K562 (cell line): ENCODE measurements at regions not wholly inside any gene's neighbourhood (a gene's known extent, or its start where the extent isn't known, plus 50 kb on each side); places are given as distances from the start of the nearest gene placed in this dataset.

Experiments
- ATAC-seq: fragments of 200-7000 bp; cut with Tn5 transposase; 3 replicates; pipeline ENCODE4 v1.9.1; 2020; ENCODE audit warnings: moderate library complexity
- BruUV-seq: library from RNA; stranded (reverse); fragments of 400-500 nt; replicated peaks from 2 replicates; lab custom pipeline; 2021; lab: Mats Ljungman, UMichigan
- CTCF ChIA-PET: fragments of 300-600 bp; formaldehyde crosslinking; extraction: SDS; loops from one replicate; lab custom pipeline; 2021; ENCODE audit warnings: low intra/inter-chr PET ratio; lab: Yijun Ruan, JAX
- POLR2A ChIA-PET: fragments of 300-600, 350-650 bp; sonication (Branson Sonifier 250); formaldehyde crosslinking; extraction: SDS; loops from one replicate; lab custom pipeline; 2021; ENCODE audit warnings: antibody characterized with exemption, inconsistent platforms; lab: Yijun Ruan, JAX
- DNase-seq, 4 experiments: peaks; one replicate each; pipeline versions ENCODE4 v3.0.0 to v3.0.0-alpha.2; 2011 to 2018; ENCODE audit warnings: low spot score in 3 of 4, mixed read lengths in 3 of 4; ENCODE audit errors: extremely low read depth in 1 of 4
- FAIRE-seq: peaks from 2 replicates; lab custom pipeline; 2011; peaks lifted over from hg19 to GRCh38; lab: Jason Lieb, UNC
- H2AFZ ChIP-seq: 2 replicates; pipeline ENCODE4 v1.6.0; 2011; ENCODE audit warnings: low read depth, low read length, control low read depth, inconsistent platforms
- H3K27ac ChIP-seq: fragments of 200-600 bp; 3 replicates; pipeline ENCODE4 v1.8.0; 2011; ENCODE audit warnings: low read depth, mild to moderate bottlenecking, control low read depth, inconsistent platforms, low read length, moderate library complexity, mixed read lengths; ENCODE audit errors: extremely low read depth
- H3K27me3 ChIP-seq, 2 experiments: fragments of 300-600 bp in 1 of 2; 2 replicates in 1 of 2; 3 replicates in 1 of 2; pipeline versions ENCODE4 v1.6.0 to v1.8.0; 2011; ENCODE audit warnings: inconsistent platforms in 2 of 2, low read length in 2 of 2, mild to moderate bottlenecking in 1 of 2, mixed read lengths in 1 of 2, moderate library complexity in 1 of 2; ENCODE audit not compliant: control insufficient read depth in 2 of 2, insufficient read depth in 2 of 2
- H3K36me3 ChIP-seq: fragments of 300-600 bp; 3 replicates; pipeline ENCODE4 v1.8.0; 2011; ENCODE audit warnings: mild to moderate bottlenecking, low read length, inconsistent platforms; ENCODE audit not compliant: control insufficient read depth, insufficient read depth
- H3K4me1 ChIP-seq, 2 experiments: fragments of 200-600 bp in 1 of 2; replicated peaks in 1 of 2; 2 replicates in 1 of 2; 3 replicates in 1 of 2; pipeline versions ENCODE4 v1.5.1 to v1.8.0; 2011; ENCODE audit warnings: inconsistent platforms in 2 of 2, low read length in 2 of 2, mild to moderate bottlenecking in 1 of 2, mixed read lengths in 1 of 2, moderate library complexity in 1 of 2; ENCODE audit not compliant: control insufficient read depth in 2 of 2, insufficient read depth in 2 of 2
- H3K4me2 ChIP-seq: 2 replicates; pipeline ENCODE4 v1.6.1; 2011; ENCODE audit warnings: low read length, control low read depth, inconsistent platforms, mixed read lengths; ENCODE audit not compliant: insufficient read depth
- H3K4me3 ChIP-seq: fragments of 200-600 bp; sonication (generic), shearing (Covaris generic); 2 replicates; pipeline ENCODE4 v1.5.1; 2016; ENCODE audit warnings: control low read depth, inconsistent platforms
- H3K79me2 ChIP-seq: fragments of 200-600 bp; 3 replicates; pipeline ENCODE4 v1.8.0; 2011; ENCODE audit warnings: low read length, inconsistent platforms; ENCODE audit not compliant: control insufficient read depth, insufficient read depth
- H3K9ac ChIP-seq, 2 experiments: 2 replicates each; pipeline versions ENCODE4 v1.6.0 to v1.6.1; 2011; ENCODE audit warnings: low read depth in 2 of 2, low read length in 2 of 2, control low read depth in 1 of 2, inconsistent platforms in 1 of 2, mild to moderate bottlenecking in 1 of 2, mixed read lengths in 1 of 2; ENCODE audit not compliant: insufficient read depth in 1 of 2
- H3K9me1 ChIP-seq: one replicate; pipeline ENCODE4 v1.6.0; 2011; ENCODE audit warnings: inconsistent platforms, mild to moderate bottlenecking, low read length, moderate library complexity; ENCODE audit not compliant: control insufficient read depth, insufficient read depth
- H3K9me3 ChIP-seq: replicated peaks from 2 replicates; pipeline ENCODE4 v1.5.1; 2011; ENCODE audit warnings: low read depth, low read length, inconsistent platforms; ENCODE audit not compliant: control insufficient read depth, insufficient read depth
- H4K20me1 ChIP-seq: replicated peaks from 2 replicates; pipeline ENCODE4 v1.6.1; 2011; ENCODE audit warnings: low read length, inconsistent platforms, mixed read lengths; ENCODE audit not compliant: control insufficient read depth, insufficient read depth
- ATF7 ChIP-seq: fragments of 450-650 bp; IDR thresholded peaks from 2 replicates; pipeline ENCODE4 v1.7.1; 2014; ENCODE audit warnings: mild to moderate bottlenecking, moderate library complexity
- COPS2 ChIP-seq: fragments of 450-650 bp; conservative IDR thresholded peaks from 2 replicates; pipeline ENCODE4 v1.6.1; 2016; ENCODE audit warnings: mild to moderate bottlenecking, moderate library complexity
- ETS2 ChIP-seq: IDR thresholded peaks from 2 replicates; pipeline ENCODE4 v1.6.1; 2016; ENCODE audit warnings: borderline replicate concordance, missing genetic modification characterization, mild to moderate bottlenecking, moderate library complexity, missing compliant biosample characterization; ENCODE audit not compliant: poor library complexity, severe bottlenecking
- KDM4B ChIP-seq, 2 experiments: fragments of 450-650 bp in 1 of 2; sonication (generic) in 1 of 2; IDR thresholded peaks; 2 replicates each; pipeline ENCODE4 v1.6.1; 2016 to 2017; ENCODE audit warnings: borderline replicate concordance in 2 of 2, antibody characterized with exemption in 1 of 2, low read depth in 1 of 2, mild to moderate bottlenecking in 1 of 2
- MAZ ChIP-seq, 2 experiments: fragments of 450-650 bp in 1 of 2; sonication (generic) in 1 of 2; formaldehyde crosslinking; IDR thresholded peaks in 1 of 2; conservative IDR thresholded peaks in 1 of 2; 2 replicates each; pipeline versions ENCODE4 v1.4.0 to v1.5.0; 2020; ENCODE audit warnings: mild to moderate bottlenecking in 1 of 2, missing genetic modification reagents in 1 of 2
- MCM2 ChIP-seq: fragments of 450-650 bp; IDR thresholded peaks from 2 replicates; pipeline ENCODE4 v1.6.1; 2017; ENCODE audit warnings: low read depth, mild to moderate bottlenecking
- MCM5 ChIP-seq: fragments of 450-650 bp; IDR thresholded peaks from 2 replicates; pipeline ENCODE4 v1.6.1; 2016; ENCODE audit warnings: low read depth
- PCBP1 ChIP-seq: fragments of 200-400 bp; formaldehyde crosslinking; IDR thresholded peaks from 2 replicates; pipeline ENCODE4 v1.6.1; 2018; ENCODE audit warnings: mild to moderate bottlenecking, low read depth, low read length; ENCODE audit not compliant: poor library complexity, severe bottlenecking
- POLR3A ChIP-seq: IDR thresholded peaks from 2 replicates; pipeline ENCODE4 v1.6.1; 2011; ENCODE audit warnings: borderline replicate concordance, mild to moderate bottlenecking, moderate library complexity; ENCODE audit not compliant: insufficient read length, insufficient read depth; ENCODE audit errors: extremely low read depth
- PREB ChIP-seq: sonication (generic); formaldehyde crosslinking; IDR thresholded peaks from 2 replicates; pipeline ENCODE4 v1.8.1; 2023; ENCODE audit warnings: mild to moderate bottlenecking, missing genetic modification reagents
- RBM25 ChIP-seq: fragments of 200-400 bp; formaldehyde crosslinking; IDR thresholded peaks from 2 replicates; pipeline ENCODE4 v1.6.1; 2018; ENCODE audit warnings: low read length, low read depth, moderate library complexity; ENCODE audit not compliant: severe bottlenecking
- SIN3B ChIP-seq: fragments of 450-650 bp; IDR thresholded peaks from 2 replicates; pipeline ENCODE4 v1.6.1; 2017; ENCODE audit warnings: low read depth, mild to moderate bottlenecking, moderate library complexity
- TGIF2 ChIP-seq: sonication (generic); formaldehyde crosslinking; IDR thresholded peaks from 2 replicates; pipeline ENCODE4 v1.8.1; 2022; ENCODE audit warnings: mild to moderate bottlenecking, missing genetic modification reagents, moderate library complexity
- ZNF12 ChIP-seq: sonication (generic); formaldehyde crosslinking; IDR thresholded peaks from 2 replicates; pipeline ENCODE4 v1.4.0; 2020; ENCODE audit warnings: mild to moderate bottlenecking, missing genetic modification reagents
- ZNF324 ChIP-seq: fragments of 250-450 bp; sonication (Bioruptor Pico); IDR thresholded peaks from 2 replicates; pipeline ENCODE4 v1.4.0; 2020; ENCODE audit warnings: mild to moderate bottlenecking
- ZNF57 ChIP-seq: fragments of 450-650 bp; formaldehyde crosslinking; IDR thresholded peaks from 2 replicates; pipeline ENCODE4 v1.4.0; 2020; ENCODE audit warnings: mild to moderate bottlenecking, moderate library complexity
- ZNF75A ChIP-seq: fragments of 450-650 bp; formaldehyde crosslinking; IDR thresholded peaks from 2 replicates; pipeline ENCODE4 v1.4.0; 2020; ENCODE audit warnings: mild to moderate bottlenecking
- WGBS: fragments of 100-300 bp; shearing (Covaris generic); methylation state at CpG from one replicate; pipeline ENCODE4 v1.1.6; 2016; ENCODE audit warnings: low coverage, mixed read lengths; ENCODE audit not compliant: insufficient coverage; ENCODE audit errors: missing lambda C conversion rate; 5-methylcytosine and 5-hydroxymethylcytosine counted together
- in situ Hi-C: fragments of 300-500 bp; cut with MboI; formaldehyde crosslinking; loops from 4 replicates; pipeline ENCODE4 v1.15.0; 2018; ENCODE audit warnings: inconsistent platforms, mixed read lengths
- intact Hi-C: fragments of 100-400 bp; cut with micrococcal nuclease; formaldehyde crosslinking; loops from 2 replicates; pipeline ENCODE4 v1.14.2; 2022
- TF ChIP-seq, protein P1 (sequence below): fragments of 450-650 bp; IDR thresholded peaks from 2 replicates; pipeline ENCODE4 v1.7.0; 2016; ENCODE audit warnings: borderline replicate concordance
- TF ChIP-seq, protein P2 (sequence below): sonication (generic); formaldehyde crosslinking; IDR thresholded peaks from 2 replicates; pipeline ENCODE4 v1.8.0; 2022; ENCODE audit warnings: mild to moderate bottlenecking, missing genetic modification reagents

DNA sequence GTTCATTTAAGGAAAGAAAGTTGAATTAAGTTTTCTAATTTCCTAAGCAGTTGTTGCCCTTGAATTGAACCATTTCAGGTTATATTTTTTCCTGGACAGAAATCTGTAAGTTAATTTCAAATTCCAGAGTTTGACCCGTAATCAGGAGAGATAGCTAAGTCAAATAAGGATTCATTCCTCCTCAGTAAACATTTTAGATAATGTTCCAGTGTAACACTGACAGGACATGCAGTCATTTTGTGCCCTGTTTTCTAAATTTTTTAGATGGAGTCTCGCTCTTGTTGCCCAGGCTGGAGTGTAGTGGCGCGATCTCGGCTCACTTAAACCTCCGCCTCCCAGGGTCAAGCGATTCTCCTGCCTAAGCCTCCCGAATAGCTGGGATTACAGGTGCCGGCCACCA lies 371.7 kb downstream of the DIPK2A start (continued):
- no peak for TF ChIP-seq MCM5

GRCh38 chr3:144343777-144344176 lies 372.2 kb downstream of the DIPK2A start:
- Histone ChIP-seq H3K9me3 (no peaks in the 10 kb centered on the region), H3K79me2 (no peaks in the 10 kb centered on the region), H2AFZ (no peak overlapping the region), H3K4me1 (no peaks in the 10 kb centered on the region), H4K20me1 (no peaks in the 10 kb centered on the region), H3K9me1 (no peaks in the 10 kb centered on the region), H3K9ac (no peak overlapping the region), H3K4me3 (no peak overlapping the region), H3K4me2 (no peak overlapping the region), H3K27ac (no peak overlapping the region), H3K36me3 (no peaks in the 10 kb centered on the region), H3K27me3 (no peaks in the 10 kb centered on the region)
- ATAC-seq (no peak), FAIRE-seq (no peak), DNase-seq (no peak)
- no TSS peak for BruUV-seq
- ChIA-PET POLR2A (no interaction called here), CTCF (no interaction called here)
- intact Hi-C loops (no loop called here), in situ Hi-C loops (no loop called here)
- 0% methylated on average over 6 of the region's 7 CpGs for WGBS
- no peak for TF ChIP-seq TGIF2 (CRISPR knock-in tag)
- TF ChIP-seq, protein P1, sequence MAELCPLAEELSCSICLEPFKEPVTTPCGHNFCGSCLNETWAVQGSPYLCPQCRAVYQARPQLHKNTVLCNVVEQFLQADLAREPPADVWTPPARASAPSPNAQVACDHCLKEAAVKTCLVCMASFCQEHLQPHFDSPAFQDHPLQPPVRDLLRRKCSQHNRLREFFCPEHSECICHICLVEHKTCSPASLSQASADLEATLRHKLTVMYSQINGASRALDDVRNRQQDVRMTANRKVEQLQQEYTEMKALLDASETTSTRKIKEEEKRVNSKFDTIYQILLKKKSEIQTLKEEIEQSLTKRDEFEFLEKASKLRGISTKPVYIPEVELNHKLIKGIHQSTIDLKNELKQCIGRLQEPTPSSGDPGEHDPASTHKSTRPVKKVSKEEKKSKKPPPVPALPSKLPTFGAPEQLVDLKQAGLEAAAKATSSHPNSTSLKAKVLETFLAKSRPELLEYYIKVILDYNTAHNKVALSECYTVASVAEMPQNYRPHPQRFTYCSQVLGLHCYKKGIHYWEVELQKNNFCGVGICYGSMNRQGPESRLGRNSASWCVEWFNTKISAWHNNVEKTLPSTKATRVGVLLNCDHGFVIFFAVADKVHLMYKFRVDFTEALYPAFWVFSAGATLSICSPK: no peak
- no peak for TF ChIP-seq ZNF12 (CRISPR knock-in tag)
- TF ChIP-seq SIN3B: no peak
- TF ChIP-seq ETS2 (tag): no peak
- no peak for TF ChIP-seq POLR3A
- TF ChIP-seq, protein P2, sequence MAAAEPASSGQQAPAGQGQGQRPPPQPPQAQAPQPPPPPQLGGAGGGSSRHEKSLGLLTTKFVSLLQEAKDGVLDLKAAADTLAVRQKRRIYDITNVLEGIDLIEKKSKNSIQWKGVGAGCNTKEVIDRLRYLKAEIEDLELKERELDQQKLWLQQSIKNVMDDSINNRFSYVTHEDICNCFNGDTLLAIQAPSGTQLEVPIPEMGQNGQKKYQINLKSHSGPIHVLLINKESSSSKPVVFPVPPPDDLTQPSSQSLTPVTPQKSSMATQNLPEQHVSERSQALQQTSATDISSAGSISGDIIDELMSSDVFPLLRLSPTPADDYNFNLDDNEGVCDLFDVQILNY (CRISPR knock-in tag): no peak
- TF ChIP-seq ZNF57 (CRISPR knock-in tag): no peak
- no peak for TF ChIP-seq ATF7
- no peak for TF ChIP-seq MCM2
- no peak for TF ChIP-seq KDM4B (IDR thresholded peaks at IDR 0.05; ENCODE audit: borderline replicate concordance in 2 of 2, low read depth in 1 of 2)
- no peak for TF ChIP-seq ZNF324 (CRISPR knock-in tag)
- TF ChIP-seq PCBP1: no peak
- no peak for TF ChIP-seq MAZ (CRISPR knock-in tag; conservative IDR thresholded peaks at IDR 0.05 in 1 of 2, IDR thresholded peaks at IDR 0.05 in 1 of 2)
- TF ChIP-seq ZNF75A (CRISPR knock-in tag): no peak
- TF ChIP-seq COPS2: no peak
- no peak for TF ChIP-seq PREB (CRISPR knock-in tag)
- no peak for TF ChIP-seq RBM25
